HEK293 (cell line): ENCODE measurements at regions not wholly inside any gene's neighbourhood (a gene's known extent, or its start where the extent isn't known, plus 50 kb on each side); places are given as distances from the start of the nearest gene placed in this dataset.
A peak's percentile ranks its signal among the peaks of the same experiment; 100 is the strongest.

Experiments
- BCL11A ChIP-seq: fragments of 450-650 bp; formaldehyde crosslinking; IDR thresholded peaks from 2 replicates; pipeline ENCODE4 v1.5.1; 2016; ENCODE audit warnings: low read depth, missing biosample characterization, missing genetic modification characterization
- GLI2 ChIP-seq: fragments of 450-650 bp; formaldehyde crosslinking; IDR thresholded peaks from 2 replicates; pipeline ENCODE4; 2017; ENCODE audit warnings: missing biosample characterization, missing genetic modification characterization, low read depth, borderline replicate concordance
- REST ChIP-seq: fragments of 450-650 bp; formaldehyde crosslinking; IDR thresholded peaks from 2 replicates; pipeline ENCODE4 v1.5.1; 2016; ENCODE audit warnings: missing biosample characterization, missing genetic modification characterization
- YY1 ChIP-seq: fragments of 450-650 bp; formaldehyde crosslinking; IDR thresholded peaks from 2 replicates; pipeline ENCODE4 v1.5.1; 2018; ENCODE audit warnings: missing biosample characterization, missing genetic modification characterization
- ZBTB17 ChIP-seq: fragments of 450-650 bp; formaldehyde crosslinking; IDR thresholded peaks from 2 replicates; pipeline ENCODE4 v1.5.1; 2016; ENCODE audit warnings: missing biosample characterization, missing genetic modification characterization
- ZFP3 ChIP-seq: fragments of 450-650 bp; formaldehyde crosslinking; IDR thresholded peaks from 2 replicates; pipeline ENCODE4 v1.5.1; 2016; ENCODE audit warnings: low read depth, missing biosample characterization, missing genetic modification characterization
- ZNF341 ChIP-seq: fragments of 450-650 bp; formaldehyde crosslinking; IDR thresholded peaks from 2 replicates; pipeline ENCODE4; 2016; ENCODE audit warnings: low read depth, missing biosample characterization, missing genetic modification characterization
- ZNF560 ChIP-seq: fragments of 450-650 bp; formaldehyde crosslinking; IDR thresholded peaks from 2 replicates; pipeline ENCODE4 v1.5.1; 2017; ENCODE audit warnings: missing biosample characterization, missing genetic modification characterization, borderline replicate concordance
- ZSCAN23 ChIP-seq: fragments of 450-650 bp; formaldehyde crosslinking; IDR thresholded peaks from 2 replicates; pipeline ENCODE4 v1.5.1; 2016; ENCODE audit warnings: missing biosample characterization, missing genetic modification characterization
- TF ChIP-seq, protein P1 (sequence below): fragments of 450-650 bp; formaldehyde crosslinking; IDR thresholded peaks from 2 replicates; pipeline ENCODE4 v1.5.1; 2016; ENCODE audit warnings: missing biosample characterization, missing genetic modification characterization
- TF ChIP-seq, protein P2 (sequence below): fragments of 450-650 bp; formaldehyde crosslinking; optimal IDR thresholded peaks from 2 replicates; pipeline ENCODE3; 2016; ENCODE audit warnings: missing biosample characterization, mild to moderate bottlenecking, missing genetic modification characterization

- TF ChIP-seq ZNF341 (tag by site-specific recombination) (no peak), ZBTB17 (tag by site-specific recombination) (no peak), ZFP3 (tag by site-specific recombination) (no peak), REST (no peak), GLI2 (no peak), ZSCAN23 (tag by site-specific recombination) (no peak), BCL11A (tag by site-specific recombination) (no peak), ZNF560 (tag by site-specific recombination) (no peak), YY1 (no peak)
- TF ChIP-seq, protein P1, sequence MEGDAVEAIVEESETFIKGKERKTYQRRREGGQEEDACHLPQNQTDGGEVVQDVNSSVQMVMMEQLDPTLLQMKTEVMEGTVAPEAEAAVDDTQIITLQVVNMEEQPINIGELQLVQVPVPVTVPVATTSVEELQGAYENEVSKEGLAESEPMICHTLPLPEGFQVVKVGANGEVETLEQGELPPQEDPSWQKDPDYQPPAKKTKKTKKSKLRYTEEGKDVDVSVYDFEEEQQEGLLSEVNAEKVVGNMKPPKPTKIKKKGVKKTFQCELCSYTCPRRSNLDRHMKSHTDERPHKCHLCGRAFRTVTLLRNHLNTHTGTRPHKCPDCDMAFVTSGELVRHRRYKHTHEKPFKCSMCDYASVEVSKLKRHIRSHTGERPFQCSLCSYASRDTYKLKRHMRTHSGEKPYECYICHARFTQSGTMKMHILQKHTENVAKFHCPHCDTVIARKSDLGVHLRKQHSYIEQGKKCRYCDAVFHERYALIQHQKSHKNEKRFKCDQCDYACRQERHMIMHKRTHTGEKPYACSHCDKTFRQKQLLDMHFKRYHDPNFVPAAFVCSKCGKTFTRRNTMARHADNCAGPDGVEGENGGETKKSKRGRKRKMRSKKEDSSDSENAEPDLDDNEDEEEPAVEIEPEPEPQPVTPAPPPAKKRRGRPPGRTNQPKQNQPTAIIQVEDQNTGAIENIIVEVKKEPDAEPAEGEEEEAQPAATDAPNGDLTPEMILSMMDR: peak; percentile 8; the same call in 1 of the 2 replicates
- TF ChIP-seq, protein P2, sequence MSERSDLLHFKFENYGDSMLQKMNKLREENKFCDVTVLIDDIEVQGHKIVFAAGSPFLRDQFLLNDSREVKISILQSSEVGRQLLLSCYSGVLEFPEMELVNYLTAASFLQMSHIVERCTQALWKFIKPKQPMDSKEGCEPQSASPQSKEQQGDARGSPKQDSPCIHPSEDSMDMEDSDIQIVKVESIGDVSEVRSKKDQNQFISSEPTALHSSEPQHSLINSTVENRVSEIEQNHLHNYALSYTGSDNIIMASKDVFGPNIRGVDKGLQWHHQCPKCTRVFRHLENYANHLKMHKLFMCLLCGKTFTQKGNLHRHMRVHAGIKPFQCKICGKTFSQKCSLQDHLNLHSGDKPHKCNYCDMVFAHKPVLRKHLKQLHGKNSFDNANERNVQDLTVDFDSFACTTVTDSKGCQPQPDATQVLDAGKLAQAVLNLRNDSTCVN (tag by site-specific recombination): no peak
Observed at GRCh38 chr6:150549007-150549406, 50.7 kb upstream of the PLEKHG1 start.
